ENCODE measurements at regions not wholly inside any gene's neighbourhood (a gene's known extent, or its start where the extent isn't known, plus 50 kb on each side); places are given as distances from the start of the nearest gene placed in this dataset.

DNA sequence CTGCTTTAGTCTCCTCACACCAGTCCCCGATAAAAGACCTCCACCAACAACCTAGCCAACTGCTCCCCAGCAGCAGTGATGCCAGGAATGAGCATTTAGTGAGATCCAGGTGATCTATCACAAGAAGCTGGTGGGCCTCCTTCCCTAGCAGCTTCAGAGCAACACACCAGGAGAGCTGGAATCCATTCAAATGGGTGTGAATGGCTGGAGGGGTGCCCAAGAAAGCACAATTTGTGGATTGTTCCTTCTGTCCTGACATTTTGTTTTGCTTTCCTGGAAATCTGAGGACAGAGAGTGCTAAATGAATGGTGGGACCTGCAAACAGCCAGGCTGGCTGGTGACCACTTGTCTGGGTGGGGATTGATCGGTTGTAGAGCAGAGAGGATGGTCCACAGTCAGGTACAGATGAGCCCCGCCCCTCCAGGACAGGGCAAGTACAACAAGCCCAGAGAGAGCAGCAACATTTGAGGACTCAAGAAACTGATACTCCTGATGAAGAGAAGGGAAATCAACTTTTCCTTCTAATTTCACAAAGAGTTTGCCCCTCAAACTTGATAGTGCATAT, 316.8 kb downstream of the VPS13C start:
- TF ChIP-seq, protein P1, sequence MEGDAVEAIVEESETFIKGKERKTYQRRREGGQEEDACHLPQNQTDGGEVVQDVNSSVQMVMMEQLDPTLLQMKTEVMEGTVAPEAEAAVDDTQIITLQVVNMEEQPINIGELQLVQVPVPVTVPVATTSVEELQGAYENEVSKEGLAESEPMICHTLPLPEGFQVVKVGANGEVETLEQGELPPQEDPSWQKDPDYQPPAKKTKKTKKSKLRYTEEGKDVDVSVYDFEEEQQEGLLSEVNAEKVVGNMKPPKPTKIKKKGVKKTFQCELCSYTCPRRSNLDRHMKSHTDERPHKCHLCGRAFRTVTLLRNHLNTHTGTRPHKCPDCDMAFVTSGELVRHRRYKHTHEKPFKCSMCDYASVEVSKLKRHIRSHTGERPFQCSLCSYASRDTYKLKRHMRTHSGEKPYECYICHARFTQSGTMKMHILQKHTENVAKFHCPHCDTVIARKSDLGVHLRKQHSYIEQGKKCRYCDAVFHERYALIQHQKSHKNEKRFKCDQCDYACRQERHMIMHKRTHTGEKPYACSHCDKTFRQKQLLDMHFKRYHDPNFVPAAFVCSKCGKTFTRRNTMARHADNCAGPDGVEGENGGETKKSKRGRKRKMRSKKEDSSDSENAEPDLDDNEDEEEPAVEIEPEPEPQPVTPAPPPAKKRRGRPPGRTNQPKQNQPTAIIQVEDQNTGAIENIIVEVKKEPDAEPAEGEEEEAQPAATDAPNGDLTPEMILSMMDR (IDR thresholded peaks at IDR 0.05): no peak
- TF ChIP-seq EP300 (IDR thresholded peaks at IDR 0.05): no peak

Measured in tibial nerve (tissue), 4 donors.